Colonic mucosa (tissue), 4 donors: ENCODE measurements at regions not wholly inside any gene's neighbourhood (a gene's known extent, or its start where the extent isn't known, plus 50 kb on each side); places are given as distances from the start of the nearest gene placed in this dataset.

Experiments used
- DNase-seq: peaks from one replicate; pipeline ENCODE4 v3.0.0-alpha.2; 2020
- H3K27ac ChIP-seq: fragments of 200-600 bp; one replicate; pipeline ENCODE4 v1.8.0; 2021
- H3K27me3 ChIP-seq: fragments of 200-600 bp; one replicate; pipeline ENCODE4 v1.8.0; 2021
- H3K36me3 ChIP-seq: fragments of 200-600 bp; one replicate; pipeline ENCODE4 v1.8.0; 2021
- H3K4me1 ChIP-seq: fragments of 200-600 bp; one replicate; pipeline ENCODE4 v1.8.0; 2021; ENCODE audit warnings: mild to moderate bottlenecking
- H3K4me3 ChIP-seq: fragments of 200-600 bp; one replicate; pipeline ENCODE4 v1.8.0; 2021
- H3K9ac ChIP-seq, 2 donors: one replicate each; pipeline ENCODE4 v1.7.0; 2013; ENCODE audit warnings: control low read depth in 2 of 2, low read depth in 2 of 2, low read length in 2 of 2
- H3K9me3 ChIP-seq: fragments of 200-600 bp; one replicate; pipeline ENCODE4 v1.8.0; 2021
- intact Hi-C: fragments of 100-400 bp; cut with DNase I; formaldehyde crosslinking; loops from one replicate; pipeline ENCODE4 v1.14.1; 2022
- TF ChIP-seq, protein P1 (sequence below): fragments of 200-600 bp; IDR thresholded peaks from one replicate; pipeline ENCODE4 v1.8.0; 2022; ENCODE audit warnings: antibody characterized with exemption, mild to moderate bottlenecking
- donor health status: healthy.
- donor health status: DM: no; HTN: no; CAD: no.
- donor health status: DM: no; HTN: no; CAD: no.

GRCh38 chr1:98260839-98261238 lies 340.0 kb upstream of the DPYD start:
- Histone ChIP-seq H3K4me3 (no peak overlapping the region), H3K36me3 (no peaks in the 10 kb centered on the region), H3K27me3 (no peaks in the 10 kb centered on the region), H3K27ac (no peak overlapping the region), H3K9ac (no peak overlapping the region), H3K4me1 (no peaks in the 10 kb centered on the region), H3K9me3 (no peaks in the 10 kb centered on the region)
- TF ChIP-seq, protein P1, sequence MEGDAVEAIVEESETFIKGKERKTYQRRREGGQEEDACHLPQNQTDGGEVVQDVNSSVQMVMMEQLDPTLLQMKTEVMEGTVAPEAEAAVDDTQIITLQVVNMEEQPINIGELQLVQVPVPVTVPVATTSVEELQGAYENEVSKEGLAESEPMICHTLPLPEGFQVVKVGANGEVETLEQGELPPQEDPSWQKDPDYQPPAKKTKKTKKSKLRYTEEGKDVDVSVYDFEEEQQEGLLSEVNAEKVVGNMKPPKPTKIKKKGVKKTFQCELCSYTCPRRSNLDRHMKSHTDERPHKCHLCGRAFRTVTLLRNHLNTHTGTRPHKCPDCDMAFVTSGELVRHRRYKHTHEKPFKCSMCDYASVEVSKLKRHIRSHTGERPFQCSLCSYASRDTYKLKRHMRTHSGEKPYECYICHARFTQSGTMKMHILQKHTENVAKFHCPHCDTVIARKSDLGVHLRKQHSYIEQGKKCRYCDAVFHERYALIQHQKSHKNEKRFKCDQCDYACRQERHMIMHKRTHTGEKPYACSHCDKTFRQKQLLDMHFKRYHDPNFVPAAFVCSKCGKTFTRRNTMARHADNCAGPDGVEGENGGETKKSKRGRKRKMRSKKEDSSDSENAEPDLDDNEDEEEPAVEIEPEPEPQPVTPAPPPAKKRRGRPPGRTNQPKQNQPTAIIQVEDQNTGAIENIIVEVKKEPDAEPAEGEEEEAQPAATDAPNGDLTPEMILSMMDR = no peak
- intact Hi-C loops = no loop called here
- DNase-seq = no peak

DNA sequence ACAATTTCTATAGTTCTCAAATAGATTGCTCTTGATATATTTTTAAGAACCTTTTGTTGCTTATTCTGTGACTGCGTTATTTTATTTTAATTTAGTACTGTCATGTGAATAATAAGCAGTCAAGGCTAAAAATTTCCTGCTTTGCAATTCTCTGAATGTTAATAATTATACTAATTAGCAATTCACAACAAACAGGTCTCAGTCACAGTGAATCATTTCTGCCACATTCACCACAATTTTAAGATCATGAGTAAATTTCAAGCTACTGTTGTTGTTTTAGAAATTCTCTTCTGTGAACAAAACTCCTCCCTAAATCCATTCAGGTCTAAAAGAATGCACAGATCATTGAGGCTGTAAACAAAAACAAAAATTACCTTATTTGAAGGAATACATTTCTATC lies 339.6 kb upstream of the DPYD start:
- intact Hi-C loops = no loop called here
- DNase-seq = no peak
- Histone ChIP-seq H3K4me1 (no peaks in the 10 kb centered on the region), H3K9me3 (no peaks in the 10 kb centered on the region), H3K27ac (no peak overlapping the region), H3K9ac (no peak overlapping the region), H3K4me3 (no peak overlapping the region), H3K27me3 (no peaks in the 10 kb centered on the region), H3K36me3 (no peaks in the 10 kb centered on the region)
- TF ChIP-seq, protein P1 = no peak

DNA sequence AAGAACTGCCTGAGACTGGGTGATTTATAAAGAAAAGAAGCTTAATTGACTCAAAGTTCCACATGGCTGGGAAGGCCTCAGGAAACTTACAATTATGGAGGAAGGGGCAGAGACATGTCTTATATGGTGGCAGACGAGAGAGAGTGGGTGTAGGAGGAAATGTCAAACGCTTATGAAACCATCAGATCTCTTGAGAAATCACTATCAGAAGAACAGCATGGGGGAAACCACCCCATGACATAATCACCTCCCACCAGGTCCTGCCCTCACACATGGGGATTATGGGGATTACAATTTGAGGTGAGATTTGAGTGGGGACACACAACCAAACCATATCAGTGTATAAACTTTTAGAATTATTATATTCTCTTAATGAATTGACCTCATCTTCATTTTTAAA lies 335.9 kb upstream of the DPYD start:
- Histone ChIP-seq H3K27me3 (no peaks in the 10 kb centered on the region), H3K9ac (no peak overlapping the region), H3K27ac (no peak overlapping the region), H3K4me3 (no peak overlapping the region), H3K36me3 (no peaks in the 10 kb centered on the region), H3K9me3 (no peaks in the 10 kb centered on the region), H3K4me1 (no peaks in the 10 kb centered on the region)
- intact Hi-C loops = no loop called here
- no peak for DNase-seq
- TF ChIP-seq, protein P1 = no peak

DNA sequence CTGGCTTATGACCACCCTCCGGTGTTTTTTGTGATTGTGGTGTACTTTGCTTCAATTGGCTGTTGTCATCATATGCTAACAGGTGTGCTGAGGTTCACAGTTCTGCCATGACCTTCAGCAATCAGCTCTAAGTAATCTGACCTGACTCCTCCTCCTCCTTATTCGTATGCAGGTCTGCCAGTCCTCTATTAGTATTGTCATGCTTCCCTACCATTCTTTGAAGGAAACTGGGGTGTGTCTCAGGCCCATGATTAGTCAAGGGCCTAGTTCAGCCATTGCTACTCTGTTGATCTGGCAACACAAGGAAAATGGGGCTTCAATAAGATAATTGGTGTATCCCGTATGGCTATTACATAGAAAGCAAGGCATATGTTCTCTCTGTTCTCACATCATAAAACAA lies 332.3 kb upstream of the DPYD start:
- Histone ChIP-seq H3K27me3 (no peaks in the 10 kb centered on the region), H3K9me3 (no peaks in the 10 kb centered on the region), H3K36me3 (no peaks in the 10 kb centered on the region), H3K4me3 (no peak overlapping the region), H3K9ac (no peak overlapping the region), H3K4me1 (no peaks in the 10 kb centered on the region), H3K27ac (no peak overlapping the region)
- no peak for DNase-seq
- intact Hi-C loops = no loop called here
- TF ChIP-seq, protein P1 = no peak

DNA sequence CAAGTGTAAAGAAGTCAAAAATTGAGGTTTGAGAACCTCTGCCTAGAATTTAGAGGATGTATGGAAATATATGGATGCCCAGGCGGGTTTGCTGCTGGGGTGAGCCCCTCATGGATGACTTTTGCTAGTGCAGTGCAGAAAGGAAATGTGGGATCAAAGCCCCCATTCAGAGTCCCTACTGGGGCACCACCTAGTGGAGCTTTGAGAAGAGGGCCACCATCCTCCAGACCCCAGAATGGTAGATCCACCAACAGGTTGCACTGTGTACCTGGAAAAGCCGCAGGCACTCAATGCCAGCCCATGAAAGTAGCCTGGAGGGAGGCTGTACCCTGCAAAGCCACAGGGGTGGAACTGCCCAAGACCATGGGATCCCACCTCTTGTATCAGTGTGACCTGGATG lies 330.7 kb upstream of the DPYD start:
- Histone ChIP-seq H3K4me3 (no peak overlapping the region), H3K9ac (no peak overlapping the region), H3K27me3 (no peaks in the 10 kb centered on the region), H3K27ac (no peak overlapping the region), H3K9me3 (no peaks in the 10 kb centered on the region), H3K4me1 (no peaks in the 10 kb centered on the region), H3K36me3 (no peaks in the 10 kb centered on the region)
- TF ChIP-seq, protein P1 = no peak
- intact Hi-C loops = no loop called here
- no peak for DNase-seq

- H3K27me3 ChIP-seq = no peaks in the 10 kb centered on the region
- H3K36me3 ChIP-seq = no peaks in the 10 kb centered on the region
- H3K4me3 ChIP-seq = no peak overlapping the region
- TF ChIP-seq, protein P1 = no peak
- no peak for DNase-seq
- H3K9me3 ChIP-seq = no peaks in the 10 kb centered on the region
- intact Hi-C loops = no loop called here
- H3K9ac ChIP-seq = no peak overlapping the region
- no peak overlapping the region for H3K27ac ChIP-seq
- no peaks in the 10 kb centered on the region for H3K4me1 ChIP-seq
Measured at GRCh38 chr1:98232678-98233077, 311.8 kb upstream of the DPYD start.
